Transverse colon (tissue), 4 donors: ENCODE measurements at regions not wholly inside any gene's neighbourhood (a gene's known extent, or its start where the extent isn't known, plus 50 kb on each side); places are given as distances from the start of the nearest gene placed in this dataset.

ENCODE experiments used
- CTCF ChIP-seq, 5 experiments: fragments of 200-600 bp in 3 of 5; fragments of 450-650 bp in 2 of 5; sonication (generic) in 3 of 5; IDR thresholded peaks; 1 replicate in 2 of 5; 2 replicates in 3 of 5; pipeline ENCODE4 v1.5.1; 2016 to 2017; ENCODE audit warnings: antibody characterized with exemption in 5 of 5, inconsistent platforms in 3 of 5, mild to moderate bottlenecking in 2 of 5, moderate library complexity in 1 of 5
- EP300 ChIP-seq: sonication (generic); formaldehyde crosslinking; IDR thresholded peaks from one replicate; pipeline ENCODE4 v1.6.1; 2017; ENCODE audit warnings: antibody characterized with exemption, low read depth
- POLR2AphosphoS5 ChIP-seq, 3 donors: sonication (generic); formaldehyde crosslinking; IDR thresholded peaks; one replicate each; pipeline ENCODE4 v1.6.1; 2016; ENCODE audit warnings: antibody characterized with exemption in 3 of 3

- TF ChIP-seq POLR2AphosphoS5 (IDR thresholded peaks at IDR 0.05): no peak
- no peak for TF ChIP-seq CTCF (IDR thresholded peaks at IDR 0.05)
- TF ChIP-seq EP300: no peak
Measured at GRCh38 chr3:177468331-177468730, 271.0 kb upstream of the TBL1XR1 start.
